ENCODE measurements at regions not wholly inside any gene's neighbourhood (a gene's known extent, or its start where the extent isn't known, plus 50 kb on each side); places are given as distances from the start of the nearest gene placed in this dataset.

DNA sequence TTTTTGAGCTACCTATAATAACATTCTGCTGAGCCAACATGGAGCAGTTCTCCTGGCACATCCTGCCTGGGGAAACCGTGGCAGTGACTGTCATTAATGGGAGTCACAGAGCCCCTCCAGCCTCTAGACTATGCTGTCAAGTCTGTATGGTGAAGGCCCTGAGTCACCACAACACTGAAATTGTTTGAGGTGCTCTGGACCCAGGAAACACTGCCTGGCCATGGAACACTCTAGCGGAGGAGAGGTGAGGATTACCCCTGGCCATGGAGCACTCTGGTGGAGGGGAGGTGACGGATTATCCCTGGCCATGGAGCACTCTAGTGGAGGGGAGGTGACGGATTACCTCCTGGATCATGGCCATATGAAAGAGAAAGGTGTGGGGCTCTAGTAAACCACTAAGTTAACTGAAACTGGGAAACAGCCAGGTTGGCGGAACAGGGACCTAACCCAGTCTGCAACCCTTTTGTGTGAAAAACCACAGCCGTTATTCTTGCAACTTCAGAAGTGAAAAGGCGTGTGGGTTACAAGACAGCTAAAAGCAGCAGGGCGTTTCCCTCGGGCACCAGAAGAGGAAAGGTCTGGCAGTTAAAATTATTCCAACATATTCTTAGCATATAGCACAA, 156.7 kb downstream of the KCNJ12 start:
- no peak for DNase-seq (ENCODE audit: low read depth)
- H3K4me3 ChIP-seq (replicated peaks; ENCODE audit: low read depth, low read length): no peak overlapping the region
- TF ChIP-seq, protein P1, sequence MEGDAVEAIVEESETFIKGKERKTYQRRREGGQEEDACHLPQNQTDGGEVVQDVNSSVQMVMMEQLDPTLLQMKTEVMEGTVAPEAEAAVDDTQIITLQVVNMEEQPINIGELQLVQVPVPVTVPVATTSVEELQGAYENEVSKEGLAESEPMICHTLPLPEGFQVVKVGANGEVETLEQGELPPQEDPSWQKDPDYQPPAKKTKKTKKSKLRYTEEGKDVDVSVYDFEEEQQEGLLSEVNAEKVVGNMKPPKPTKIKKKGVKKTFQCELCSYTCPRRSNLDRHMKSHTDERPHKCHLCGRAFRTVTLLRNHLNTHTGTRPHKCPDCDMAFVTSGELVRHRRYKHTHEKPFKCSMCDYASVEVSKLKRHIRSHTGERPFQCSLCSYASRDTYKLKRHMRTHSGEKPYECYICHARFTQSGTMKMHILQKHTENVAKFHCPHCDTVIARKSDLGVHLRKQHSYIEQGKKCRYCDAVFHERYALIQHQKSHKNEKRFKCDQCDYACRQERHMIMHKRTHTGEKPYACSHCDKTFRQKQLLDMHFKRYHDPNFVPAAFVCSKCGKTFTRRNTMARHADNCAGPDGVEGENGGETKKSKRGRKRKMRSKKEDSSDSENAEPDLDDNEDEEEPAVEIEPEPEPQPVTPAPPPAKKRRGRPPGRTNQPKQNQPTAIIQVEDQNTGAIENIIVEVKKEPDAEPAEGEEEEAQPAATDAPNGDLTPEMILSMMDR (IDR thresholded peaks at IDR 0.05; ENCODE audit: low read length, missing control alignments): no peak

DNA sequence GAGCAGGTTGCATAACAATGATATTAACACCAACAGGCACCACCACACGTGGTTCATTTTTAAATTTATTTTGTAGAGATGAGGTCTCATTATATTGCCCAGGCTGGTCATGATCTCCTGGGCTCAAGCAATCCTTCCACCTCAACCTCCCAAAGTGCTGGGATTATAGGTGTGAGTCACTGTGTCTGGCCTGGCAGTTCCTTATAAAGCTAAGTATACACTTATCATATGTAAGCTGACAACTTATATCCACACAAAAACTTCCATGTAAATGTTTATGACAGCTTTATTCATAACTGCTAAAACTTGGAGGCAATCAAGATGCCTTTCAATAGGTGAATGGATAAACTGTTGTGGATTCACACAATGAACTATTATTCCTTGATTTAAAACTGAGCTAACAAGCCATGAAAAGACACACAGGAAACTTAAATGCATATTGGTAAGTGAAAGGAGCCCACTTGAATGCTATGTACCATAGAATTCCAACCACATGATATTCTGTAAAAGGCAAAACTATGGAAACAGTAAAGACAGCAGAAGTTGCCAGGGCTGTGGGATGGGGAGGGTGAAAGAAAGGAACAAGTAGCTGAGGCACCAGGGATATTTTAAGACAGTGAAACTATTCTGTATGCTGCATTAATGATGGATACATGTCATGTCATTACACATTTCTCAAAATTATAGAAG, 156.5 kb upstream of the KCNJ18 start:
- TF ChIP-seq, protein P1 (IDR thresholded peaks at IDR 0.05; ENCODE audit: low read length, missing control alignments): no peak
- no peak for DNase-seq (ENCODE audit: low read depth)
- H3K4me3 ChIP-seq (replicated peaks; ENCODE audit: low read depth, low read length): no peak overlapping the region

DNA sequence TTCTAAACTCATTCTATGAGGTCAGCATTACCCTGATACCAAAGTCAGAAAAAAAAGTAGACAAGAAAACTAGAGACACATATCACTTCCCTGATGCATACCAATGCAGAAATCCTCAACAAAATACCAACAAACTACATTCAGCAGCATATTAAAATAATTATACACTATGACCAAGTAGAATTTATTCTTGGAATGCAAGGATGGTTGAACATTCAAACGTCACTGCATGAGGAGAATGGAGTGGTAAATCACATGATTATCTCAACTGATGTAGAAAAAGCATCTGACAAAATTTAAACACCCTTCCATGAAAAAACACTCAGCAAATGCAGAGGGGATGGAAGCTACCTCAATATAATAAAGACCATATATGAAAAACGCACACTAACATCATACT, 155.0 kb upstream of the KCNJ18 start:
- H3K4me3 ChIP-seq (replicated peaks; ENCODE audit: low read depth, low read length): no peak overlapping the region
- no peak for DNase-seq (ENCODE audit: low read depth)
- TF ChIP-seq, protein P1 (IDR thresholded peaks at IDR 0.05; ENCODE audit: low read length, missing control alignments): no peak

DNA sequence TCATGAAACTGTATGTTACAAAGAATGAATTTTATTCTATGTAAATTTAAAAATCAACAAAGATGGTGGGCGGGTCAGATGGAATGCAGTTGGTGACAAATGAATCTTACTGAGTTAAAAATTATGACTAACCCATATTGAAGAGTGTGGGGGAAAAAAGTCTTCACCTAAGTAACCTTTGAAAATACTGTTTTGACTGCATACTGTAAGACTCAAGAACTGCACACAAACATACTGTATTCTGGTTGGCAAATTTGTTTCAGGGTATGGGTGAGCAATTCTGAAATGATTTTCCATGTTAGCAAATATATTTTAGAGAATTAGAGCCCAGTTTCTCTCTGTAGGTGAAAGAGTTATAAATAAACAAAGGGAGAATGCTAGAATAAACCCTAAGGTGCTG, 153.7 kb upstream of the KCNJ18 start:
- DNase-seq (ENCODE audit: low read depth): no peak
- no peak overlapping the region for H3K4me3 ChIP-seq (replicated peaks; ENCODE audit: low read depth, low read length)
- TF ChIP-seq, protein P1 (IDR thresholded peaks at IDR 0.05; ENCODE audit: low read length, missing control alignments): no peak

DNA sequence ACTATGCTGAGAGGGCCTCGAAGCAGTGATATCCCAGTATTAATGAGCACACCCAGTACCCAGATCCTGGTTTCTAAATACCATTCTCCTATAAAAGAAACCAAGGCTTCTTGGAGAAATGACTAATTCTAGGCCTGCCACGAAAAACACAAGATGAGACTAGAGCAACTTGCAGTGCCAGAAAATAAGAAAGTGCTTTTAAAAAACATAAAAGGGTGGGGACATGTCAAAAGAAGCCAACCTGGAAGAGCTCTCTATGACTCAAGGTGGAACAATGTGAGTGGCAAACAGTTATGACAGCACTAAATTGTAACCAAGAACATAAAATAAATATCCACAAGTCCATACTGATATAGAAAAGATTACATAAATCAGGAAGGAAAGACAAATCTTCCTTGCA, 153.2 kb upstream of the KCNJ18 start:
- TF ChIP-seq, protein P1 (IDR thresholded peaks at IDR 0.05; ENCODE audit: low read length, missing control alignments): no peak
- H3K4me3 ChIP-seq (replicated peaks; ENCODE audit: low read depth, low read length): no peak overlapping the region
- DNase-seq (ENCODE audit: low read depth): peak; percentile 26

DNA sequence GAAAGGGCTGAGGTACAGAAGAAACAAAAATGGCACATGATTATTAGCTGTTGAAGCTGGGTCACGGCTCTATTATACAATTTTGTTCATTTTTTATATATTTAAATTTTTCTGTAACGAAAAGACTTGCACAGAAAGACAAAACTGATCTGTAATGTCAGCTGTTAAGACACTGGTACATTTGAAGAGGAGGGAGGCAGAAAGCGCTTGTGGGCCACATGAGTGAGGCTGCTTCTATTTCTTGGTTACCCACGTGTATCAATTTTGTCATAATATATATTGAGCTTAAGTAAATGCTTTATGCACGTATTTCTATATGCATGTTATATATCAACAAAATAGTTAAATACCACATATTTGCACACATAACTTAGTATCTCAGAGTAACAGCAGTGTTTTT, 151.8 kb upstream of the KCNJ18 start:
- no peak overlapping the region for H3K4me3 ChIP-seq (replicated peaks; ENCODE audit: low read depth, low read length)
- DNase-seq (ENCODE audit: low read depth): no peak
- TF ChIP-seq, protein P1 (IDR thresholded peaks at IDR 0.05; ENCODE audit: low read length, missing control alignments): no peak

DNA sequence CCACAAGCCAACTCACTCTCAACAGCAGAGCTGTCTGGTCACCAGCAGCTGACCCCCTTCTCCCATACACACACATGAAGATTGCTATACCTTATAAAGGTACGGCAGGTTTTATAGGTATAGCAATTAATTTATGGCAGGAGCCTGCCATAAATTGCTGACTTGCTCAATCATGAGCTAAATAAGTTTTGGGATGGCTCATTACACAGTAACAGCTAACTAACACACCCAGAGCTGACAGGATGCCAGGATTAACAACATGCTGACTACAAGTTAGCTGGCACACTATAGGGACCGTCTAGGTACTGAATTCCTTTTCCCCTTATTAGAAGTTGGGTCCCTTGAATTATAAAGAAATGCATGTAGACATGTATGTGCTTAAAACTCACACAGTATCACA, 150.3 kb upstream of the KCNJ18 start:
- no peak overlapping the region for H3K4me3 ChIP-seq (replicated peaks; ENCODE audit: low read depth, low read length)
- DNase-seq (ENCODE audit: low read depth): no peak
- TF ChIP-seq, protein P1 (IDR thresholded peaks at IDR 0.05; ENCODE audit: low read length, missing control alignments): no peak

All from fibroblast of pulmonary artery (primary cell).